Inflammatory macrophage (primary cell): ENCODE measurements at regions not wholly inside any gene's neighbourhood (a gene's known extent, or its start where the extent isn't known, plus 50 kb on each side); places are given as distances from the start of the nearest gene placed in this dataset.

ENCODE experiments used
- DNase-seq, 2 donors: peaks; one replicate each; pipeline ENCODE4 v3.0.0-alpha.2; 2020 to 2022

- no peak for DNase-seq
Observed at GRCh38 chr9:1202512-1203280, 152.5 kb downstream of the DMRT2 start.

DNA sequence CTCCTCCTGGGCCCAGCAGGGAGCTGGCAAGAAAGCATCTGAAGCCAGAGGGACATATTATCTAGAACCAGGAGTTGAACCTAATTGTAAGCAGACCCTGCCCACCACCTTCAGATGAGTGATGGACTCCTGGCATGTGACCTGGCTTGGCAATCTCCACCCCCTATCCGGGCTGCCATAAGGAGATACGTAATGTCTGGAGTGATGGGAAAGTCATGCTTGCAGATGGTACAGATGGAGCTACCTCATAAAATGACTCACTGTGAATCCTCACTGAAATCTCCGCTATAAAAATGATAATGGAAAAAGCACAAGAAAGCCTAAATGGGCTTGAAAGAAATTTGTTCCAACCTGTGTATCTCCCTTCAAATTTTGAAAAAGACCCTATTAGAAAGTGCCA lies 157.5 kb downstream of the DMRT2 start:
- DNase-seq = no peak

DNA sequence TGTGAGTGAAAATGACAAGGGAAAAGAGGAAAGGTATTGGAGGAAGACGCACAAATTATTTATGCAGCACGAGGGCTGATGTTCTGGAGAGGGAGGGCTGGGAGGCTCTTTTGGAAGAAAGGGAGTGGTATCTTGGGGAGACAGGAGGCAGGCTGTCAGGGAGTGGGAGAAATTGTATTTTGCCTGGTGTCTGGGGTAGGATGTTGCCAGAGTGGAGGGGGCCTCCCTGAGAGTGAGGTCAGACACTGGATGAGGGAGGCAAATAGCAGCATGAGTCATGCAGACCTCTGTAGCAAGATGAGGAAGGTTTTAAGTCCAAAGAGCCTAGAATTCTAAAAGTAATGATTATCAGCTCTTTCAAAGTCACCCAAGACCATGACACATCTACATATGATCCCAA lies 158.0 kb downstream of the DMRT2 start:
- DNase-seq = no peak

GRCh38 chr9:1210954-1211353 lies 160.8 kb downstream of the DMRT2 start:
- no peak for DNase-seq

DNA sequence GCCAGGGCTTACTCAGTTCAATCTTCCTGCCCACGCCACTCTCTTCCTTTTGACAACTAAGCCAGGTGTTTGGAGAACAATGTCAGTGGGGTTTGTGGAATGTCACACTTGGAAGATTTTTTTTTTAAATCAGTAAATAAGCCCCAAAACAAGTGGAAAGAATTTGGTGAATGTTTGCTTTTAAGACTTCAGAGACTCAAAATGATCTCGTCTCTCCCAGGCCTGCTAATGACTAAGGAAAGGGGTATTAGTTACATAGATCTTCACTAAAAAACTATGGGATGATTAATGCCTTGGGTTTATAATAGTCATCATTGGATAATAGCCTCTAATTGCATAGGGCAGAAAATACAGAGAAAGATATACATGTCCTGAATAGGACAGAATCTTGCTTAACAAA lies 166.4 kb downstream of the DMRT2 start:
- no peak for DNase-seq

DNA sequence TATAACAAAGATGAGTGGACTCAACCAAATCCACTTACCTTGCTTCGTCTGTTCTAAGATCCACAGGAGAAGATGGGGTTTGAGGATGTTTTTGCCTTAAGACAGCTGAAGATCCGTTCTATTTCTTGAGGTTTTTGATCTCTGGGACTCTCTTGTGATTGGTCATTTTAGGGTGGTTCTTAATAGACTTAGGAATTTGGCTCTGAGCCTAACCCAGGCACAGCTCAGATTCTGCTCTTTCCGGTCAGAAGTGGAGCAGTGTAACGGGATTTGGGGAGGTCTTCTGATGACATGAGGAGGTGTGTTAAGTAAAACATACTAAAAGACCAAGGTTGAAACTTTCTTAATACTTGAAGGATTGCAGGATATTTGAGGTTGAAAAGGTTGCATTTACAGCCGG lies 166.9 kb downstream of the DMRT2 start:
- no peak for DNase-seq

- no peak for DNase-seq
Observed at GRCh38 chr9:1219284-1219683, 169.1 kb downstream of the DMRT2 start.

DNA sequence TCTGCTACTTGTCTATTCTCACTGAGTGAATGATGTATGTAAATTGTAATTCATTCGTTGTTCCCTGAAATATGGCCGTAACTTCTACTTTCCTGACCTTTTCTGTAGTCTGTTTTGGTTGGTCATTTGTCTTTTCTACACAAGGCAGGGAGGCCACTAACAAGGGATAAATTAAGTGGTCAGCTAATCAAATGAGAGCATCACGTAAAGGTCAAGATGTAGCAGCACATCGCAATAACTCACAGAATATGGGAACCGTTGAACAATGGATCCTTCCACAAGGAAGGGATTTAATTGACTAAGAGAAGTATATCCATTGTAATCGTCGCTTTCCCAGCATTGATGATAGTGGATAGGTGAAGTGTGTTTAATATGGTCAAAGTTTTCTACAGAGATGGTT lies 171.1 kb downstream of the DMRT2 start:
- no peak for DNase-seq

DNA sequence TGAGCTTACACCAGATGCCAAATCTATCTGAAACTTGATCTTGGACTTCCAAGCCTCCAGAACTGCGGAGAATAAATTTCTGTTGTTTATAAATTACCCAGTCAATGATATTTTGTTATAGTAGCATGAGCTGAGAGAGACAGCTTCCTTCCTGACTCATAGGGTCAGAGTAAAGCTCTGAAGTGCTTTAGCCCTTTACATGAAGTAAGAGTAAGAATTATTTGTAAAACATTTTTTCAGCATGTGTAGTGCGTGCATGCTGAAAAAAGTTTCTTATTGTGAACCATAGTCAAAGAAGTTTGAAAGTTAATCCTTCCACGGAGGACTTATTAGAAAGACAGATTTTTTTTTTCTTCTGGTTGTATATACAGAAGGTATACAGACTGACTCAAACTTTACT lies 172.4 kb downstream of the DMRT2 start:
- DNase-seq = no peak

DNA sequence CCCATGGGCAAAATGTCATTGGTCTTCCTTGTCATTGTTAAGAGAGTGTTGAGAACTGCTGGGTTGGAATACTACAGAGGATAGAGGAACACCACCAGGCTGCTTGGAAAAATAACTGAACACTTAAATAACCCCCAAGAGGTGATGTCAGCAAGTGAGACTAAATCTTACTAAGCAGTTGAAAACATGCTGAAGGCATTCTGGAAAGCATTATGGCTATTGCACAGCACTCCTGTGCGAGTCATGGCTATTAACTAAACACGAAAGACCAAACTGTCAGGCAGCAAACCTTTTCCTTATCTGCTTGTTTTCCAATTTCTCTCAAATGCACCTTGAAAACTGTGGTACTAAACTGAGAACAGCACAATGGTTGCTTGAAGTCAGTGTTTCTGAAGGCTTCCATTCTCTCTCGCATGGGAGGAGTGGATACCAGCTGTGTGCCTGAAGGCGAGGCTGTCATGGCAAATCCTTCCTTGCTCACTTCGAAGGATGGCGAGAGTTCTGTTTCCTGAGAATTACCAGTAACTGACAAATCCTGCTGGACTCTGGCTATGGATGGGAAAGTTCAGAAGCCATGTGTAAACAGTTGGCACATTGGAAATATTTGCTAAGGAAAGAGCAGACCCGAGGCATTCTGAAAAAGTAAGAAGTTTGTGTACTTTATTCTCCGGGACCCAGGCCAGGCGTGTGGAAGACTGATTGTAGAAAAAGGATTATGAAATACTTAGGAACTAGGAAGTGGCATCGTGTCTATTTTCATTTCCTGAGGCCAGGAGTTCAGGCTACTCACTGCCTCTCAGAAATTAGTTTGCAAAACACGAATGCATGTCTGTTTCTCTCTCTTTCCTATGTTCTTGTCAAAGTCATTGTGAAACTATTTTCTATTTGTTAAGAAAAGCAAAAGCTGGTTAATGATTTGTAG lies 182.1 kb downstream of the DMRT2 start:
- DNase-seq = no peak

GRCh38 chr9:1233568-1233967 lies 183.4 kb downstream of the DMRT2 start:
- DNase-seq = no peak

DNA sequence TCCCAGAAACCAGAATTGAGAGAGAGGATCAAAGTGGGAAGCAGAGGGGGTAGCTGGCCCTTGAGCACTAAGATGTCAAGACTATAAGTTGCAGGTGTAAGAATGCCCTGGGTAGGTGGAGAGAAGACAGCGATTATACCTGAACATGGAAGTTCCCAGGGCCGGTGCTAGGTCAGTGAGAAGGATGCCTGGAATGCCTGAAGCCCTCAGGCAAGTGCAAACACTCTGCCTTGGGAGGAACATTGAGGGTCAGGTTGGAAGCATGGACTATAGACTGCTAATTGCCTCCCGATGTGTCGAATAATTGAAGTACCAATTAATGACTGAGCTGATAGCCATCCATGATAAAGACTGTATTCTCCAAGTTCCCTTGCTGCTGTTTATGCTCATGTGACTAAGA lies 185.5 kb downstream of the DMRT2 start:
- DNase-seq = no peak

DNA sequence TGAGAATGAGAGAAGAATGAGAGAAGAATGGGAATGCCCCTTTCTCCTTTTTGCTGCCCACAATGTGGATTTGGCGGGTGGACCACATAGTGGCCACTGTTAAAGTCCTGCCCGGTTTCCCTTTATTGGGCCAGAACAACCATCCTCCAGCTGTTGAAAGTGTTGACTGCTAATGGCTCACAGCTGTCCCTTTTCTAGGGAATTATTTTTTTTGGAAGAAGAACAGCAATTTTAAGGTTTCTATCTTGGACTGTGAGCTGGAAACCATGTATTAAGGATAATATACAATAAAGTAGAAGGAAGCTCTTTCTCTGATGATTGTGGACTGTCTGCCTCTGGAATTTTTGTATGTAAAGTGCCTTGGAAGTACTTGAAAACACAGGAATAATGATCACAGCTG lies 185.9 kb downstream of the DMRT2 start:
- no peak for DNase-seq

- DNase-seq = no peak
Observed at GRCh38 chr9:1238407-1238806, 188.2 kb downstream of the DMRT2 start.

DNA sequence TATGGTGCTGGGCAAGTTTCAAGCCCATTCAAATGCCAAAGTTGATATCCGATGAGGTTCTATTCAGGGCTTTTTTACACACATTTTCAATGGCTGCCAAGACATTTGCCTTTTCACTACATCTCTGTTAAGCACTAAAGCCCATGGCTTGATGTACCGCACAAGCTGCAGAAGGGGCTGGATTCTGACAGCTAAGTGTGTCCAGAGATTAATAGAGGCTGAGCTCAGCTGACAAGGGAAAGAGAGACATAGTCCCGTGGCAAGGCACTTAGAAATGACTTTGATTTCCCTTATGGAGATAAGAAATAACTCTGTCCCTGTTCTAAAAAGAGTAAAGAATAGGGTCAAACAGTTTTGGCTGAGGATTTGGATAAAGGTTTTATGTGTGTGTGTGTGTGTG lies 198.6 kb downstream of the DMRT2 start:
- DNase-seq = no peak

GRCh38 chr9:1253064-1253979 lies 203.2 kb downstream of the DMRT2 start:
- DNase-seq = no peak

DNA sequence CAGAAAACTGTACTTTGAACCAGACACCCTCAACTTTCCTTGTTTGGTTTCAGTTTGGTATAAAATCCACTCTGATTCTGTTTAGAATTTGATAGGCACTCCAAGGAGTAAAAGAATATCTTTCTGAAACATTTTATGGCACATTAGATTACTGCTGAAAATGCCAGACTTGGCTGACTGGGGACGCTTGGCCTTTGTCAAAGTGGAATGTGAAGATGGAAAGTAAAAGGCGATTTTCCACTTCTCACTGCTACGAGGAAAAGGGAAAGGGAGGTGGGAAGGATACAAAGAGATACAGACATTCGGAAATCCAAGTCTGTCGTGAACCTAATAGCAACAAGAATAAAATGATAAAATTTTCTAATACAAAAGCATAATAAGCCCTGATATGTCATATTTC lies 203.9 kb downstream of the DMRT2 start:
- no peak for DNase-seq

DNA sequence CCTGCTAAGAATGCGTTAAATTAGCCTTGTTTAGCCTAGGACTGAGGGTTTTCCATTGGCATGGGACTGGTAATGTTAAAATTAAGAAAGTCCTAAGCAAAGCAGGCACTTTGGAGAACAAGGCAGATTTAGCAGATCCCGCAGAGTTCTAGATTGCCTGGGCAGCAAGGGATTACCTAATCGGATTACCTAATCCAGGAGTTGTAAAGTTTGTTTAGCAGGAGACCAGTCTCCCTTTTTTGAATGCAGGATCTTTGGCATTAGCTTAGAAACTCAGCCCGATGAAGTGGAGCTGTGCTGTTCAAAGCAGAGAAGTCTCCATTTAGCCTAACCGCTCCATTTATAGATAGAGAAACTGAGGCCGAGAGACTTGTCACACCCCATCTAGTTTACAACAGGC lies 206.0 kb downstream of the DMRT2 start:
- no peak for DNase-seq

DNA sequence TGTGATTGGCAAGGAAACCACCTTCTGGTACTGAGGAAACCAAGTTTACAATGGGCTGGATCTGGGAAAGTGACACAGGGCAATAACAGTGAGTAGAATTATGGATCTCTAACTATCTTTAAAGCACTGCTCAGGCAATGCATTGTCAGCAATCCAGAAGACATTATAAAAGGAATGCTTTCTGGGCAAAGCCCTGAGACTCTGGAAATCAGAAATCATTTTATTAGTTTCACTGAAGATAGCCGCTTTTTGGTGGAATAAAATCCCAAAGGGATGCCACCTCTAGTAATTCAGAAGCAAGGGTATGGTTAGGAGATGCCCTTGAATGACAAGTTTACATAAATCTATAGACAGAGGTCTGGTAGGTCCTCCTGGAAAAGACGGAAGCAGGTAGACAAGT lies 211.1 kb downstream of the DMRT2 start:
- no peak for DNase-seq

DNA sequence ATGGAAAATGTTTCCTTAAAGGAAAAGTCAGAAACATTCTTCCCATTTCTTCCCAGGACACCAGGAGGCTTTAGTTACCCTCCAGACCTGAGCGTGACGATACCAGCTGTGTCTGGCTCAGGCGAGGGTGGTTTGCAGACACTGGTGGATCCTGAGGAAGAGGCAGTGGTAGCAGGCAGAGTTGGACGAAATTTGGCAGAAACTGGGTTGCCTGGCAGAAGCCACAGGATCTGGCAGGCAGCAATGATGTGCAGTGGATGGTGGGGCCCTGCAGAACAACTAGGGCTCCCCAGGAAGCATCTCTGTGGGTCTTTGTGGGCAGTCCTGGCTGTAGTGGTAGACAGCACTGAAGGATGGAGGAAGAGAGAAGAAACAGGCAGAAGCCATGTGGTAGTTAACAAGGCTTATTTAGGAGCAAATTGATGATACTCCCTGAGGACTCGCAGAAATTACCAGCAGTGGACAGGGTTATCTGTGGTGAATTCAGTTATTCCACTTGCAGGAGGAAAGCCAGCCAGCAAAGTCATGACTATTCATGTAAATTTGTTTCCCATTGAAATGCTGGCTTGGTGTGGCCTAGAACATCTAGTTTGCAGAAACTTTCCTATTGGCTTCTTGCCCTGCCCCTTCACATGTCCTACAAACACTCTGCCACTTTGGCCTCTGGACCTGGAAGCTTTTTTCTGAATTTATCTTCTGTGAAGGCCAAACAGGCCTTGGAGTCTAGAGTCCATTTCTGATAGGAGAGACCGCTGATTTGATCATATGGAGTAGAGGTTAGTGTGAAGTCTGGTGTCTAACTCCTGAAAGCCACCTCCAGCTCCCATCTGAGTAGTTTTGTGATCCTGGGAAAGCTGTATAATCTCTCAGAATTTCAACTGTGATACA lies 212.0 kb downstream of the DMRT2 start:
- DNase-seq = no peak

- DNase-seq = no peak
Observed at GRCh38 chr9:1267141-1267570, 217.0 kb downstream of the DMRT2 start.

GRCh38 chr9:1267581-1267980 lies 217.4 kb downstream of the DMRT2 start:
- DNase-seq = no peak
